HG02981 (cell line): ENCODE measurements at regions not wholly inside any gene's neighbourhood (a gene's known extent, or its start where the extent isn't known, plus 50 kb on each side); places are given as distances from the start of the nearest gene placed in this dataset.

Source experiments
- ATAC-seq: cut with Tn5 transposase; IDR thresholded peaks from one replicate; pipeline ENCODE4 v1.9.1; 2021; ENCODE audit warnings: mild to moderate bottlenecking, moderate library complexity; ENCODE audit not compliant: unreplicated experiment

DNA sequence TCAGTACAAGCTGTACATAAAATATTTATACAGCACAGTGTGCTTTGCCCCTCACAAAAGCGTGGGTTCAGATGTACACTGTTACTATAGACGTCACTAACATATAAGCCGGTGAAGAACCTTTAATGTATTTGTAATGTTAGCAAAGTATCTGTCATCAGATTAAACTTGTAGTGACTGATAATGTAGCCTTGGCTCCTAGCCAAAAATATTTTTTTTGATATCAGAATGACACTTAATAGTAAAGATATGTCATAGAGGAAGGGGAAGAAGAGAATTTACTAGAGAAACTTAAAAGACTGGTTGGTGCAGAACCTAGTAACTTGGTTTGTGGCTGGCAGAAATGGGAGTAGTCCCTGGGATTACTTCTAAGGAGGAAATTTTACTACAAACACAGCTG lies 258.7 kb upstream of the DMRT1 start:
- ATAC-seq, result no peak

DNA sequence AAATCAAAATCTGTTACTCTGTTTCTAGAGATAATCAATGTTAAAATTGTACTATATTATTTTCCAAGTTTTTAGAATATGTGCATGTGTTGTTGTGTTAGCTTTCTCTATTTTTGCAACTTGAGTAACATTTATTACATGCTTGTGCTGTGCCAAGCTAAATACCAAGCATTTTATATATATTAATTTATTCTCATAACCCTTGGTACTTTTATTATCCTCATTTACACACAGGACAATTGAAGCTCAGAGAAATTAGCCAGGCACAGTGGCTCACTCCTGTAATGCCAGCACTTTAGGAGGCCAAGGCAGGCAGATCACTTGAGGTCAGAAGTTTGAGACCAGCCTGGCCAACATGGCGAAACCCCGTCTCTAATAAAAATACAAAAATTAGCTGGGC lies 254.0 kb upstream of the DMRT1 start:
- ATAC-seq, result no peak

DNA sequence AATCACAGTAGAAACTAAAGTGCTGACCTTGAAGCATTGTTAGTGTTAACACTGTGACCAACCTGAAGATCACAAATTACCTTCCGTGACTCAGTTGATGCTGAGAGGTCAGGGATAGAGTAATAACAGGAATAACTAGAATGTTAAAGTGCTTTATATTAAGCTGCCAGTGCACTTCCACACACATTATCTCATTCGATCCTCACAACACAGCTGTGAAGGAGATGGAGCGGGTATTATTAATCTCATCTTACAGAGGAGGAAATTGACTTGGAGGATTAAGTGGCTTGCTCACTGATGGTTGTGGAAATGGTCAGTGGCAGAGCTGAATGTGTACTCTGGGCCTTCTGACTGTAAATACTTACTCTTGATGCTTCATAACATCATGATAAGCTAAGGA lies 252.5 kb upstream of the DMRT1 start:
- ATAC-seq, result no peak

DNA sequence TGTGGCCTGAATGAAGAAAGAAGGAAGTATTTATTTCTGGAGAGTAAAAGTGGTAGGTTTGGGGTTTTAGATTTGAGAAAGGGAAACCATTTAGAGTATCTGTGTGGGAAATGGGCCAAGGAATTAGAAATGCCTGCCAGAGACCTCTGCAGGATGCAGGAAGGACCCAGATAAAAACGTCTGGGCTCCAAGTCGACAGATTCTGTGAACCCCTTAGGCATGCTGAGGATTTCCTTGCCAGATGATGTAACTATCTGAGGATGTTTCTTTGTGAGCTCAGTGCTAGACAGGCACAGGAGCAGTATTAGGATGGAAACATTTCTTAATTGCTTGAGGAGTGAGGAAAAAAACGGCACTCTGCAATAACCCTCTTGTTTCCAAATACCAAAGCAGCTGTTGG lies 251.8 kb upstream of the DMRT1 start:
- ATAC-seq, result no peak

DNA sequence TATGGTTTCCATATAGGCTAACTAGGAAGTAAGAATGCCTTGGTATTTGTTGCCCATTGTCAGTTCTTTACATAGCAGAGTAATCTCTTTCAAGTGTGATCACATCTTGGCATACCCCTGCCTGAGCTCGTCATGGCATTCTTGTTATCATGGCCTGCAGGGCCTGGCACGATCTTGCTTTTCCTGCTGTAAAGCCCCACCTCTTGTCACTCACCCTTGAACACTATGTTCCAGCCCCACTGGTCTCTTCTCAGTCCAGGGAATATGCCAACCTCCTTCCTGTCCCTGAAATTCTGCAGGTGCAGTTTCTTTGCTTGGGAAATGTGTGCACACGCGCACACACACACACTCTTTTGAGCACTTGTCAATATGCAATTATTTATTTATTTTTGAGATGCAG lies 250.2 kb upstream of the DMRT1 start:
- ATAC-seq, result no peak

DNA sequence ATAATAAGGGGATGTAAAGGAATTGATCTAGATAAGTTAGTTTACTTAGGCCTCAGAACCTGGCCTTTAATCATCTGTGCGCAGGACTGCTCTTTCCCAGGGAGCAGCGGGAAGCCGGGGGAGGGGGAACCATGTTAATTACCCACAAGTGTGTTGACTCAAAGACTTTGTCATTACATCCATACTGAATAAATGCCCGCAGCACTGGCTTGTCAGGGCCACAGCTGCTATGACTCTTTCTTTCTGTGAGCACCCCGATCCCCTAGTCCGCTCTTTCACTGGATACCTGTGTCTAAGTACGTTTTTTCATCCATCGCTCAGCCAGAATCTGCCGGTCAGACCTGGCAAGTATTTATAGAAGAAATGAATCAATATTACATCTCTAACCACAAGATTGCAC lies 249.3 kb upstream of the DMRT1 start:
- ATAC-seq, result no peak

DNA sequence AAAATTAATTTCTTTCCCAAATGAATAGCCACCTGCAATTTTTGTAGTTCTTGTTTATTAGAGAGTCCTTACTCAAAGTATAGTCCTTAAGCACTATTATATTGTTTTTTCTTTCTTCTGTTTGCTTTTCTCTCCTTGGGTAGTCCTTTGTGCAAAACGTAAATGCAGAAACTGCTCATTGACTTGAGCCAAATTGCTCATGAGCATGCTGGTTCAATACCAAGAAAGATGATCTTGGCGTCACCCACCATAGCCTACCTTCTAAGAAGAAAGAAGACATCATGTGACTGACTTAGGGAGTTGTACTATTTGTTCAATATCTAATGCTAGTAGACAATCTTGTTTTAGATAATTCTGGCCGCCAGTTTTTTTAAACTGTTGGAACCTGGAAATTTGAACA lies 248.8 kb upstream of the DMRT1 start:
- no peak for ATAC-seq

DNA sequence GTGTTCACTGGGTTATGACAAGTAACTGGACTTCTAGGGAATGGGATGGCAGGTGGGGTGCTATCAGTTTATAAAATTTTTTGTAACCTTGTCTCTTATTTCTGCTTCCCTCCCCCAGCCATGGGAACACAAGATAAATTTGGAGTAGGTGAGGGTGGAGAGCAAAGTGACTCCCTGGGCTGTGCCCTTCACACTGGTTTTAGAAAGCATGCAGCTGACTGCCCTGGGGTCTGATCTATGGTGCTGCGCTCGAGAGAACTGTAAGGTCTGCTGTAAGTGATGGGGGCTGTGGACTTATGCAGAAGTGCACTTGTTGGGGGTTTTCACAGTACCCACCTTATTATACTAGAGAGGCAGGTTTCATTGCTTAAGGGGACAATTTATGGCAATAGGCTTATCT lies 247.7 kb upstream of the DMRT1 start:
- ATAC-seq, result no peak

DNA sequence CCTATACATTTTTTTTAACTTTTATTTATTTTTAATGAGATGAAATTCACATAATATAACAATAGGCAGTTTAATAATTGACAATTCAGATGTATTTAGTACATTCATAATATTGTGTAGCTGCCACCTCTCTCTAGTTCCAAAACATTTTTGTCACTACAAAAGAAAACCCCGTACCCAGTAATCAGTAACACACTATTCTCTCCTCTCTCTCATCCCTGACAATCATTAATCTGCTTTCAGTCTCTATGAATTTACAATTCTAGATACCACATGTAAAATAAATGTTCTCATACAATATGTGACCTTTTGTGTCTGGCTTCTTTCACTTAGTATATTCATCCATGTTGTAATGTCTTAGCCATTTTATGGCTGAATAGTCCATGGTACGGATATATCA lies 244.8 kb upstream of the DMRT1 start:
- no peak for ATAC-seq

DNA sequence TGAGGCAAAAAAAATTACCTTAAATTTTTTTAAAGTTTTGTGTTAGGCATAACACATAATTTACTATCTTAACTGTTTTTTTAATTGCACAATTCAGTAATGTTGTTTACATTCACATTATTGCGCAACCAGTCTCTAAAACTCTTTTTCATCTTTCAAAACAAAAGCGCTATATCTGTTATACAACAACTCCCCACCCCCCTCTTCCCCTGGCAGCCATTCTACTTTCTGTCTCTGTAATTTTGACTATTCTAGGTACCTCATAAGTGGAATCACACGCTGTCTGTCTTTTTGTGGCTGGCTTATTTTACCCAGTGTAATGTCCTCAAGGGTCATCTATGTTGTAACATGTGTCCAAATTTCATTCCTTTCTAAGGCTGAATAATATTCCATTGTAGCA lies 241.5 kb upstream of the DMRT1 start:
- ATAC-seq, result no peak

DNA sequence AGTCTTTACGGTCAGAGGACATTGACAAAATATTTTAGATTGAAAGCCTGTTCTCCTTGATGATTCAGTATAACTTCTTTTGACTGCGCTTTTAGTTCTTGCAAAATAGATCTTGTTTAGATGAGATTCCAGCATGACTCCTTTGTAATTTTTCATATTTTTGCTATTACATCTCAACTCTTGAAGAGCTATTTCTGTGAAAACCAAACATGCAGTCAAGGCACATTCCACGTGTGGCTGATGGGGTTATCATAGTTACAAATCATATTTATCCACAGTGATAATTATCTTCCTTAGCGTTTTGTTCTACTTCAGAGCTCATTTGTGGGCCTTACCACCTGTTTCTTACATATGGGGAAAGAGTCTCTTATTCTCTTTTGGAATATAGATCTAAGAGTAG lies 238.8 kb upstream of the DMRT1 start:
- ATAC-seq, result no peak

DNA sequence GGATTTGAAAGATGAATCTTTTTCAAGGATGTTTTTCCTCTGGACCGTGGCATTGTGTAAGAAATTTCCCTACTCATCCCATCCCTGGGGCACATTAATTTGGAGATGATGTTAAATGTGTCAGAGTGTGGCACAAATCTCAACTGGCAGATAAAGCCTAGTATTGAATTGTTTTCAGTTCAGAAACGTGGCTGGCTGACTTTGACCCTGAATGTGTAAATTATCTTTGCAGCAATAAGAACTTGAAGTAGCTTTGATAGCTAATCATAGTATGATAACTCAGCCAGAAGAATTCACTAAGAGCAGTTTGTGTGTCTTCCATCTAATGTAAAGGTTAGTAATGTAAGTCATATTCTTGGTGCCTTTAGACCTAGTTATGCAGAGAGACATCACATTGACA lies 238.4 kb upstream of the DMRT1 start:
- no peak for ATAC-seq

DNA sequence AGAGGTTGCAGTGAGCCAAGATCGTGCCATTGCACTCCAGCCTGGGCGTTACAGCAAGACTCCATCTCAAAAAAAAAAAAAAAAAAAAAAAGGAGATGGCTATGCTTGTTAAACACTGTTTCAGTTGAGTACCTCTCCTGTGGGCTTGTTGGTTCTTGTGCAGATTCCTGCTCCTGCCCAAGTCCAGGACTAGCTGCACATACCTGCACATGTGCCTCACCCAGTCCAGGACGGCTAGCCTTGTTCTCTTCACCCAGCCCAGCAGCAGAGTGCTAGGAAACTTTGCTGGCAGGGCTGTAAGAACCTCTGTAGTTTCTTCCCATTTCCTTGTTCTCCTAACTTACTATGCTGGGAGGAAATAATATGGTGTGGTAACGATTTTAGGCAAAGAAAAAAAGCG lies 234.1 kb upstream of the DMRT1 start:
- no peak for ATAC-seq

DNA sequence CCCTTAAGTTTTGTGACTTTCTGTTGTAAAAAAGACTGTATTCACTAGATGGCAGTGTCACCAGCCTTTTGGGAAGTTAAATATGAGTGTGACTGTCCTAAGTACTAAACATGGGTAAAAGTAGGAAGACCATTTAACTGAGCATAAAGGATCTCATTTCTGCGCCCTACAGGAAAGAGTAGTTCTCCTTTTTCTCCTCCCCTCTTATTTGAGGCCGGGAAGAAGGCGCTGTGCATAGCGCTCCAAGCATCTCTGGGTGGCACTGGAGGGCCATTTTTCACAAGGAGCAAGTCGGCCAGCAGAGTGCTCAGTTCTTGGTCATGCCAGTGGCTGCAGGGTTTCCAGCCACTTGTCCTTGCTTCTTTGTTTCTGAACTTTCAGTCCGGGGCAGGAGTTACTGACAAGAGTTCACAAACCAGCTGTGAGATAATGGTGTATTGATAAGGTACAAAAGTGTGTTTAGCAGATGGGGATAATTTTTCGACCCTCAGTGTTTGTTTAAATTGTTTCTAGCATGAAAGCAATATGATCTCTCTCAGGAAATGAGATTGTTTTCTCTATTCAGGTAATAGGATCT lies 227.6 kb upstream of the DMRT1 start:
- ATAC-seq, result peak; percentile 89

DNA sequence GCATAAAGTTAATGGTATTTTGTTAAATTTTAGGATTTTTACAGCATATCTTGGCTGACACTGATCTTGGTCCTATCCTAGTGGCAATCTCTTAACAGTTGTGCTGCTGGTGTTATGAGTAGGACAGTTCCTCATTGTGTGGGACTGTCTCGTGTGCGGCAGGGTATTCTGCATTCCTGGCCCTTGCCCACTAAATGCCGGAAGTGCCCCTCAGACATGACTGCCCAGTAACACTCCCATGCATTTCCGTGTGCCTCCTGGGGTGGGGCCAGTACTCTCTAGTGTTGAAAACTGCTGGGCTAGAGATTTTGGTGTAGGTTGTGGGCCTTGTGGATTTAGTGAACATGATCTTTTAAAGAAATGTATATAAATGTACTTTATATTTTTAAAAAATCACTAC lies 227.1 kb upstream of the DMRT1 start:
- no peak for ATAC-seq

DNA sequence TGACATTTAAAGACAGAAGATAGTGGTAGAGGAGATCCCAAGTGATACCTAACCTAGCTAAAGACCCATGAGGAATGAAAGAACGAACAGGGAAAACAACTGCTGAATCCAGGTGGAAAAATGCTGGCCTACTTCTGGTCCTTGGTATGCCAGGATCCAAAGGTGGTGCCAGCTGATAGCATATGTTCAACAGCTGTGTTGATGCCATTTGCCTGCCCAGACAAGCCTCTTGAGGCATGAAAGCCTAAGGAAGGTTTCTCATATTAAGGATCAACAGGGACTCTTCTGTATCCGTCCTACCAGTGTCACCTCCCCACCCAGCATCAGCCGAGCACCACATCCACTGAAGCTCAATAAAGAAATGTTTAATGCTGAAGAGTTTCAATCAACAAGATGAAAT lies 225.7 kb upstream of the DMRT1 start:
- ATAC-seq, result no peak

DNA sequence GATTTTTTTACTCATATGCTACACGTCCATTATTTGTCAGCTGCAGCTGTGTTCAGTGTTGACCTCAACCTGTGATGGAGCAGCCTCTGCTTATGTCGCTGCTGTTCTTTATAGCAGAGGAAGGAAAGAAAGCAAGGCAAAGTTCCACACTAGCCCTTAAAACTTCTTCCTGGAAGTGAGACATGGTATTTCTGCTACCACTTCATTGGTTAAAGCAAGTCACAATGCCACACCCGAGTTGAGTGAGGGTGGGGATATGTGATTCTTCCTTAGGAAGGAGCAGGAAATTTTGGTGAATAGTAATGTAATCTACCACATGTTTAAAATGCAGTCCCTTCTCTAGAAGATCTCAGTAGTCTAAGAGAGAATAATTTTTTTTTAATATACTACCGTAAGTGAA lies 224.8 kb upstream of the DMRT1 start:
- ATAC-seq, result no peak

DNA sequence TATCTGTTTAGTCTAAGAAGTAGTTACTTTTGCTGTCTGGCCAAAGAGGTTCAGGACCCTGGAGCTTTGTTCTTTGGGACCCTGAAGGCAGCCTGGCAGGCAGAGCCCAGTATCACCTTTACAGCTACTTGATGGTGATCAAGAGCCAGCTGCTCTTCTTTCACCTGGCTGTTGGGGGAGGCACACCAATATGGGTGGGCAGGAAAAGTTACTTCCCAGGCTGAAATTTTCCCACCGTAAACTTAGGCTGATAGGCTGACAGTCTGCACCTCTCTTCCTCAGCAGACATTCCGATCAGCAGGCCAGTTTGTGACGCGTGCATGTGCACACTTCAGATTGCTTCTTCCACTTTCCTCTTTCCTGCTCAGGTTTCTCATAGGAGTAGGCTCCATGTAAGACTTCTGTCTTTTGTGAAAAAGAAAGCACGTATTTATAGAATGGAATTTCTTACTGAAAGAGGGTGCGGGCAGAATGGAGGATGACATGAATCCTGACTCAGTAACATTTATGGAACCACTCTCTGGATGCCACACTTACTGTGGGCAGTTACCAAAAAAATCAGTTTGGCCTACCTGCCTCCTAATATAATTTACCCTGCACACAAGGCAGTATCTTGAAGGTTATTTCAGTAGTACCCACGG lies 223.9 kb upstream of the DMRT1 start:
- no peak for ATAC-seq

DNA sequence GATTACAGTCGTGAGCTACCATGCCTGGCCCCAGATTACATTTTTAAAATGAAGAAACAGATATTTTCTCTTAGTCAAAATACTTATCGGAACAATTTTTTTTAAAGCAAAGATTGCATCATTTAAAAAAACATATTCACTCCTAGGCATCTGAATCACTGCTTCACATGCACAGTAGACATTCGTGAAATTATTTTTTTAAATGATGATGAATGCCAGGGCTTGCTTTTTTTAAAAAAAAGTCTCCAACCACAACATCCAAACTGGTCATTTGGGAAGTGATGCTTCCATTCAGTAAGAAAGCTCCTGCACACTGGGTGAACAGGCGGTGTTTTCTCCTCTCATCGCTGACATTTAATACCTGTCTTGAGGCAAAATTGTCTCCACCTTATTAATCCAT lies 223.0 kb upstream of the DMRT1 start:
- ATAC-seq, result no peak

DNA sequence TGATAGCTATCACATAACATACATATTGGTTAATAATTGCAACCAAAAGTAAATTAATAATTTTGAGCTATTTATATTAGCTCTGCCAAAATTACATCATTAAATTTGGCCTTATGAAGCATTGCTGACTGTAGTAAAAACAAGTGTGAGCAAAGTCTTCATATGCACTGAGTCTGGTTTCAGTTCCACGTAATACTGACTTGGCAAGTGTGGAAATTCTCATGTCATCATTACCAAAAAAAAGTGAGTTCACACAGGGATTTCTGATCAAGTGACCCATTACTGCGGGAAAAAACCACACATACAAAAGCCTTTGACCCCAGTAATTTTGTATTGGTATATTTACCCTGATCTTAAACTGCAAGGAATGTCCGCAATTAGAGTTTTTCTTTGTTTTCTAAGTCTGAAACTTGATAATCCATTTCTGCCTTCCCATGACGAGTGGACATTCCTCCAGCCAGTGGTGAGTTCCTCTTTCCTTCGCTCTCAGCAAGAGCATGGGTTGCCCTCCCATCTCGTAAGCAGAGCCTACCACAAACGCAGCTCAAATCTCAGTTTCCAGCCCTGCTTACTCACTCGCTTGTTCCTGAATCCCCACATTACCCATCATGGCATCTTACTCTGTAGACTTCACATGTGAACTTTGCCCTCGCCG lies 220.2 kb upstream of the DMRT1 start:
- no peak for ATAC-seq

DNA sequence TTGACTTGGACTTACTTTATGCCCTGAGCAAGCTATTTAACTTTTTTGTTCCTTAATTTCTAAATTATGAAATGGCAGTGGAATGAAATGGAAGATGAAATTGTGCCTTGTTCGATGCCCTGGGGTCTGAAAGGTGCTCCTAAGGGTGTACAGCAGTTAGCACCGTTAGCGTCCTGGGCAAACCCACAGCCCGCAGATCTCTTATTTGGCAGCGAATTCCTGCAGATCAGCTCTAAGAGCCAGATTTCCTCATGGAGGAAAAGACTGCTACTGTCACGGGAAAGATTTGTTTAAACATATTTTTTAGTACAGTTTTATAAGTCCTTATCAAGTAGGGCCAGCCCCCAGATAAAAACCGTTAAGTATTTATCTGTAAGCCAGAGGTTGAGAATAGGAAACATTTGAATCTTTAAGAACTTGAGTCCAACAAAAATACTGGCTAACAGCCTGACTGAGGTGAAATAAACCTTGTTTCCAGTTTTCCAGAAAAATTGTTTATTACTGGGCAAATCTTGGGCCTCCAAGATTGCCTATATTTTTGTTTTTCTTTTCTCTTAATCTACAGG lies 216.5 kb upstream of the DMRT1 start:
- ATAC-seq, result no peak

DNA sequence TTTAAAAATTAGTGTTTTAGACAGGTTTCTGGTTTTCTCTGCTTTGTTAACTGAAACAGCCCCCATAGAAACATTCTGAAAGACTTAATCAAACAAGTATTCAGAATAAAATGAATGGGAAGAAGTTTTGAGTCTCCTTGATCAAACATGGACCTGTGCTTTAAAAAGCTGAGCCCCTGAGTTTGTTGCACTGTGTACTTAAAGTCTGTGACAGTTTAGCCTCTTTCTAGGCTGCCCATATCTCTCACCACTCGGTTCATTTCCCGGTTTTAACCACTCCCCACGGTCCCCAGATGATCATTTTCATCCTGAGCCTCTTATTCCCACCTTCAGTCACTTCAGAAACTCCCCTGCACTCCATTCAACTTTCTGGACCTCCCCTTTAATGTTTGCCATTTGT lies 215.9 kb upstream of the DMRT1 start:
- no peak for ATAC-seq
